Tibial nerve (tissue), 4 donors: ENCODE measurements at regions not wholly inside any gene's neighbourhood (a gene's known extent, or its start where the extent isn't known, plus 50 kb on each side); places are given as distances from the start of the nearest gene placed in this dataset.

ENCODE experiments used
- EP300 ChIP-seq, 2 donors: sonication (generic); formaldehyde crosslinking; IDR thresholded peaks; one replicate each; pipeline ENCODE4 v1.6.1; 2017; ENCODE audit warnings: antibody characterized with exemption in 2 of 2, mild to moderate bottlenecking in 1 of 2
- POLR2A ChIP-seq, 2 donors: fragments of 450-650 bp; IDR thresholded peaks; one replicate each; pipeline ENCODE4 v1.6.1; 2017; ENCODE audit warnings: antibody characterized with exemption in 2 of 2, mild to moderate bottlenecking in 2 of 2, moderate library complexity in 2 of 2
- TF ChIP-seq, protein P1 (sequence below), 5 experiments: fragments of 200-600 bp in 3 of 5; fragments of 450-650 bp in 2 of 5; sonication (generic) in 3 of 5; IDR thresholded peaks; one replicate each; pipeline ENCODE4 v1.5.1; 2016 to 2019; ENCODE audit warnings: antibody characterized with exemption in 5 of 5, mild to moderate bottlenecking in 3 of 5, moderate library complexity in 2 of 5

DNA sequence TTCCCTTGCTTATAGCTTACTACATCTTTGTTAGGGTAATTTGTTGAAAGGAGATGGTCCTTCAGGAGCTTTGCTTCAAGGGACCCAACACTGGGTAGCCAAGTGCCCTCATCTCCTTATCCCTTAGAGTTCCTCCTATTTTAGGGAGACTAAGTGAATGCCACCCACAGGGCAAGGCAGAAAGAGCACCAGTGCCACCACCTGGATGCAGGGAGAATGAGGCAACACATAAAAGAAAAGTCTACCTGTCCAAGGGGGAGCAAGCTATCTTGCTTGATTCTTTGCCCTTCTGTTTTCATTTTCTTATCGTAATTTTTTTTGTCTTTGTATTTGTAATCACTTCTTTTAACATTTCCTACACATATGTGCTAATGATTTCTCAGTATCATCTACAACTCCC, 205.5 kb downstream of the NPR3 start:
- TF ChIP-seq, protein P1, sequence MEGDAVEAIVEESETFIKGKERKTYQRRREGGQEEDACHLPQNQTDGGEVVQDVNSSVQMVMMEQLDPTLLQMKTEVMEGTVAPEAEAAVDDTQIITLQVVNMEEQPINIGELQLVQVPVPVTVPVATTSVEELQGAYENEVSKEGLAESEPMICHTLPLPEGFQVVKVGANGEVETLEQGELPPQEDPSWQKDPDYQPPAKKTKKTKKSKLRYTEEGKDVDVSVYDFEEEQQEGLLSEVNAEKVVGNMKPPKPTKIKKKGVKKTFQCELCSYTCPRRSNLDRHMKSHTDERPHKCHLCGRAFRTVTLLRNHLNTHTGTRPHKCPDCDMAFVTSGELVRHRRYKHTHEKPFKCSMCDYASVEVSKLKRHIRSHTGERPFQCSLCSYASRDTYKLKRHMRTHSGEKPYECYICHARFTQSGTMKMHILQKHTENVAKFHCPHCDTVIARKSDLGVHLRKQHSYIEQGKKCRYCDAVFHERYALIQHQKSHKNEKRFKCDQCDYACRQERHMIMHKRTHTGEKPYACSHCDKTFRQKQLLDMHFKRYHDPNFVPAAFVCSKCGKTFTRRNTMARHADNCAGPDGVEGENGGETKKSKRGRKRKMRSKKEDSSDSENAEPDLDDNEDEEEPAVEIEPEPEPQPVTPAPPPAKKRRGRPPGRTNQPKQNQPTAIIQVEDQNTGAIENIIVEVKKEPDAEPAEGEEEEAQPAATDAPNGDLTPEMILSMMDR (IDR thresholded peaks at IDR 0.05): peak in 1 of 5 experiments; percentile 17
- TF ChIP-seq POLR2A (IDR thresholded peaks at IDR 0.05): no peak
- no peak for TF ChIP-seq EP300 (IDR thresholded peaks at IDR 0.05)
